Kidney epithelial cell (primary cell): ENCODE measurements at regions not wholly inside any gene's neighbourhood (a gene's known extent, or its start where the extent isn't known, plus 50 kb on each side); places are given as distances from the start of the nearest gene placed in this dataset.
A peak's percentile ranks its signal among the peaks of the same experiment; 100 is the strongest.

Source experiments
- DNase-seq: peaks from one replicate; pipeline ENCODE4 v3.0.0-alpha.2; 2010; ENCODE audit warnings: low read depth
- H3K27me3 ChIP-seq: 2 replicates; pipeline ENCODE4 v1.6.0; 2011; ENCODE audit warnings: low read length; ENCODE audit not compliant: control insufficient read depth, insufficient read depth
- H3K36me3 ChIP-seq: 2 replicates; pipeline ENCODE4 v1.5.1; 2011; ENCODE audit warnings: low read length; ENCODE audit not compliant: control insufficient read depth, insufficient read depth
- H3K4me3 ChIP-seq: 2 replicates; pipeline ENCODE4 v1.5.1; 2011; ENCODE audit warnings: low read depth, mild to moderate bottlenecking, control low read depth, low read length
- TF ChIP-seq, protein P1 (sequence below): IDR thresholded peaks from 2 replicates; pipeline ENCODE4 v1.5.1; 2011; ENCODE audit warnings: mild to moderate bottlenecking, moderate library complexity, low read length, control low read depth, inconsistent platforms; ENCODE audit not compliant: insufficient read depth, poor library complexity, severe bottlenecking

DNA sequence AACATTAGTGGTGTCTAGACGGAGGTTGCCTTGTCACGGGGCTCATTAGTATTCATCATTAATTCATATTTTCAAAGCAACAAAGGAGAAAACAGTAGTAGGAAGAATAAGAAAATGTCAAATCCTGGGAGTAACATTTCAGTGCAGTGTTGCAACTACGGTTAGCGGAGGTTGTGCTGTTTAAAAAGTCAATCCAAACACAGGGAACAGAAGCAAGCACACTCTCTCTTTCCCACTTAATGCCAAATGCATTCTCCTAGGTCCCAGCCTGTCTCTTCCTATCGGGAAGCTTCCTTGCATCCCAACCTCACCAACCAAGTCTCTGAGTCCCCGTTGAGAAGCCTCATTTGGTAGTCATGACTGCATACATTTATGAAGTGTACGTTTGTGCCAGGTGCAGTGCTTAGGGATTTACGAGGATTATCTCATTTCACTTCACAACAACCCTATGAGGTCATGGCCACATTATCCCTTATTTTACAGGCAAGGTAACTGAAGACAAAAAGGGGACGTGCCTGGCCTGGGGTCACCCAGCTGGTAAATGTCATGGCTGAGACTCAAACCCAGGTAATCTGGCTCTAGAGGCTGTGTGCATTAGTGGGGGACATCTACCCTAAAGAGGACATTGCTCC, 283.6 kb upstream of the SALL1 start:
- no peaks in the 10 kb centered on the region for H3K36me3 ChIP-seq
- H3K27me3 ChIP-seq = no peaks in the 10 kb centered on the region
- no peak overlapping the region for H3K4me3 ChIP-seq
- TF ChIP-seq, protein P1, sequence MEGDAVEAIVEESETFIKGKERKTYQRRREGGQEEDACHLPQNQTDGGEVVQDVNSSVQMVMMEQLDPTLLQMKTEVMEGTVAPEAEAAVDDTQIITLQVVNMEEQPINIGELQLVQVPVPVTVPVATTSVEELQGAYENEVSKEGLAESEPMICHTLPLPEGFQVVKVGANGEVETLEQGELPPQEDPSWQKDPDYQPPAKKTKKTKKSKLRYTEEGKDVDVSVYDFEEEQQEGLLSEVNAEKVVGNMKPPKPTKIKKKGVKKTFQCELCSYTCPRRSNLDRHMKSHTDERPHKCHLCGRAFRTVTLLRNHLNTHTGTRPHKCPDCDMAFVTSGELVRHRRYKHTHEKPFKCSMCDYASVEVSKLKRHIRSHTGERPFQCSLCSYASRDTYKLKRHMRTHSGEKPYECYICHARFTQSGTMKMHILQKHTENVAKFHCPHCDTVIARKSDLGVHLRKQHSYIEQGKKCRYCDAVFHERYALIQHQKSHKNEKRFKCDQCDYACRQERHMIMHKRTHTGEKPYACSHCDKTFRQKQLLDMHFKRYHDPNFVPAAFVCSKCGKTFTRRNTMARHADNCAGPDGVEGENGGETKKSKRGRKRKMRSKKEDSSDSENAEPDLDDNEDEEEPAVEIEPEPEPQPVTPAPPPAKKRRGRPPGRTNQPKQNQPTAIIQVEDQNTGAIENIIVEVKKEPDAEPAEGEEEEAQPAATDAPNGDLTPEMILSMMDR = no peak
- no peak for DNase-seq

- Histone ChIP-seq H3K36me3 (no peaks in the 10 kb centered on the region), H3K4me3 (no peak overlapping the region), H3K27me3 (no peaks in the 10 kb centered on the region)
- TF ChIP-seq, protein P1 = no peak
- no peak for DNase-seq
These were observed 282.5 kb upstream of the SALL1 start for GRCh38 chr16:51433599-51433998.

GRCh38 chr16:51431517-51432241, 280.6 kb upstream of the SALL1 start:
- TF ChIP-seq, protein P1 = no peak
- Histone ChIP-seq H3K27me3 (no peaks in the 10 kb centered on the region), H3K4me3 (no peak overlapping the region), H3K36me3 (no peaks in the 10 kb centered on the region)
- peak; percentile 98 for DNase-seq

GRCh38 chr16:51430716-51431369, 279.8 kb upstream of the SALL1 start:
- DNase-seq = no peak
- H3K4me3 ChIP-seq = no peak overlapping the region
- TF ChIP-seq, protein P1 = no peak
- no peaks in the 10 kb centered on the region for H3K36me3 ChIP-seq
- H3K27me3 ChIP-seq = no peaks in the 10 kb centered on the region

DNA sequence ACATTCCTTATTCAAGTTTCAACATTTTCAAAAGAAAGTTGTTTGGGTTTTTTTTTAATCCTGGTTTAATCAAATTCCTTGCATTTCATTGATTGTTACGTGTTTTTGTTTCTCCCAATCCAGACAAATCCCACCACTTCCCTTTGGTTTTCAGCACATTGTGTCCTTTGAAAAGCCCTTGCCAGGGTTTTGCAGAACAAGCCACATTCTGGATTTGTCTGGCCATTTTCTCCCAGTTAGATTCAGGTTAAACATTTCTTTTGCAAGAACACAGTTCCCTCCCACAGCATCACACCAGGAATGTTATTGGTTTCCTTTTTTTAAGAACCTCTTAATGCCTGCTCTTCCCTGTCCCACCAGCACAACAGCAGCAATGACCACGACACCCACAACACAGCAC, 278.0 kb upstream of the SALL1 start:
- Histone ChIP-seq H3K27me3 (no peaks in the 10 kb centered on the region), H3K36me3 (no peaks in the 10 kb centered on the region), H3K4me3 (no peak overlapping the region)
- TF ChIP-seq, protein P1 = no peak
- DNase-seq = no peak

- no peak for DNase-seq
- TF ChIP-seq, protein P1 = no peak
- Histone ChIP-seq H3K36me3 (no peaks in the 10 kb centered on the region), H3K4me3 (no peak overlapping the region), H3K27me3 (no peaks in the 10 kb centered on the region)
These were observed 276.0 kb upstream of the SALL1 start for GRCh38 chr16:51427085-51427484.
